Ishikawa (cell line): ENCODE measurements at regions not wholly inside any gene's neighbourhood (a gene's known extent, or its start where the extent isn't known, plus 50 kb on each side); places are given as distances from the start of the nearest gene placed in this dataset.

Experiments used
- CEBPB ChIP-seq: IDR thresholded peaks from 2 replicates; pipeline ENCODE4 v1.6.1; 2012
- CREB1 ChIP-seq: IDR thresholded peaks from 2 replicates; pipeline ENCODE4 v1.6.1; 2012; ENCODE audit warnings: low read depth
- EGR1 ChIP-seq: IDR thresholded peaks from 2 replicates; pipeline ENCODE4 v1.6.1; 2012
- EP300 ChIP-seq: IDR thresholded peaks from 2 replicates; pipeline ENCODE4 v1.6.1; 2012; ENCODE audit warnings: borderline replicate concordance
- MAX ChIP-seq: IDR thresholded peaks from 2 replicates; pipeline ENCODE4 v1.6.1; 2012
- NFIC ChIP-seq: IDR thresholded peaks from 2 replicates; pipeline ENCODE4 v1.6.1; 2012
- RAD21 ChIP-seq: IDR thresholded peaks from 2 replicates; pipeline ENCODE4 v1.6.1; 2012; ENCODE audit warnings: low read depth
- TEAD4 ChIP-seq: IDR thresholded peaks from 2 replicates; pipeline ENCODE4 v1.6.1; 2012
- USF1 ChIP-seq: IDR thresholded peaks from 2 replicates; pipeline ENCODE4 v1.6.1; 2012

GRCh38 chrX:16335181-16335580, 167.9 kb downstream of the MAGEB17 start:
- no peak for TF ChIP-seq RAD21
- TF ChIP-seq MAX = no peak
- TF ChIP-seq USF1 = no peak
- TF ChIP-seq CREB1 = no peak
- TF ChIP-seq EP300 = no peak
- TF ChIP-seq TEAD4 = no peak
- TF ChIP-seq CEBPB = no peak
- TF ChIP-seq NFIC = no peak
- no peak for TF ChIP-seq EGR1
